ENCODE measurements at regions not wholly inside any gene's neighbourhood (a gene's known extent, or its start where the extent isn't known, plus 50 kb on each side); places are given as distances from the start of the nearest gene placed in this dataset.
"Not testable (repeated sequence)": the region's sequence is repeated elsewhere in the genome, so short reads cannot be mapped to it uniquely, and the experiment has no call there.

DNA sequence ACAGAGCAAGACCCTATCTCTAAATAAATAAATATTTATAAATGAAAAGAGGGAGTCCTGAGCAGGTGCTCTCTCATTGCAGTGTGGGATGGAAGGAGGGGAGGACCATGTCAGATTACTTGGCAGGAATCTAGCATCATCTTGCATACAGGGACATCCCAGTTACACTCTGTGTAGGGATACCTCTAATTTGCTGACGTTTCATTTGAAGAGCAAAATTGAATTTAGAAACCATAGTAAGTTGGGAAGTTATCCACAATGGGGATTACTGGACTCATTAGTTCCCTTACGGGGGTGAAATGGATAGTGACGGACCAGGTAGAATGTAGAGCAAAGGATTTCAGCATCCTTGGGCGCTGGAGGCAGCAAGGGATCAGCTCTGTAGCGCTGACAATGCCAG, 52.1 kb downstream of the ARHGEF18 start:
- no peak for DNase-seq (ENCODE audit: low read depth in 2 of 2)
- TF ChIP-seq, protein P1, sequence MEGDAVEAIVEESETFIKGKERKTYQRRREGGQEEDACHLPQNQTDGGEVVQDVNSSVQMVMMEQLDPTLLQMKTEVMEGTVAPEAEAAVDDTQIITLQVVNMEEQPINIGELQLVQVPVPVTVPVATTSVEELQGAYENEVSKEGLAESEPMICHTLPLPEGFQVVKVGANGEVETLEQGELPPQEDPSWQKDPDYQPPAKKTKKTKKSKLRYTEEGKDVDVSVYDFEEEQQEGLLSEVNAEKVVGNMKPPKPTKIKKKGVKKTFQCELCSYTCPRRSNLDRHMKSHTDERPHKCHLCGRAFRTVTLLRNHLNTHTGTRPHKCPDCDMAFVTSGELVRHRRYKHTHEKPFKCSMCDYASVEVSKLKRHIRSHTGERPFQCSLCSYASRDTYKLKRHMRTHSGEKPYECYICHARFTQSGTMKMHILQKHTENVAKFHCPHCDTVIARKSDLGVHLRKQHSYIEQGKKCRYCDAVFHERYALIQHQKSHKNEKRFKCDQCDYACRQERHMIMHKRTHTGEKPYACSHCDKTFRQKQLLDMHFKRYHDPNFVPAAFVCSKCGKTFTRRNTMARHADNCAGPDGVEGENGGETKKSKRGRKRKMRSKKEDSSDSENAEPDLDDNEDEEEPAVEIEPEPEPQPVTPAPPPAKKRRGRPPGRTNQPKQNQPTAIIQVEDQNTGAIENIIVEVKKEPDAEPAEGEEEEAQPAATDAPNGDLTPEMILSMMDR (IDR thresholded peaks at IDR 0.05; ENCODE audit: low read depth, low read length) = no peak
- H3K4me3 ChIP-seq (replicated peaks in 1 of 2; ENCODE audit: low read depth in 2 of 2, low read length in 2 of 2) = no peak overlapping the region

DNA sequence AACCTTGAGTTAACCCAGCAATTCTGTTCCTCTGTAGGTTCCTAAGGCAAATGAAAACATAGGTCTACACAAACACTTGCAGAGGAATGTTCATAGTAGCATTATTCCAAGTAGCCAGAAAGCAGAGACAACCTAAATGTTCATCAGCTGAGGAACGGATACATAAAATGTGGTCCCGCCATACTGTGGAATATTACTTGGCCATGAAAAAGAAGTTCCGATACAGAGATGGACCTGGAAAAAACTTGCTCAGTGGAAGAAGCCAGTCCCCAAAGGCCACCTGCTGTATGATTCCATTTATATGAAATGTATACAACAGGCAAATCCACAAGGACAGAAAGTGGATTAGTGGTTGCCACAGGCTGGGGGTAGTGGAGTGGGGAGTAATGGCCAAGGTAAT, 53.0 kb downstream of the ARHGEF18 start:
- DNase-seq (ENCODE audit: low read depth in 2 of 2) = no peak
- H3K4me3 ChIP-seq (replicated peaks in 1 of 2; ENCODE audit: low read depth in 2 of 2, low read length in 2 of 2) = no peak overlapping the region
- TF ChIP-seq, protein P1 (IDR thresholded peaks at IDR 0.05; ENCODE audit: low read depth, low read length) = no peak

DNA sequence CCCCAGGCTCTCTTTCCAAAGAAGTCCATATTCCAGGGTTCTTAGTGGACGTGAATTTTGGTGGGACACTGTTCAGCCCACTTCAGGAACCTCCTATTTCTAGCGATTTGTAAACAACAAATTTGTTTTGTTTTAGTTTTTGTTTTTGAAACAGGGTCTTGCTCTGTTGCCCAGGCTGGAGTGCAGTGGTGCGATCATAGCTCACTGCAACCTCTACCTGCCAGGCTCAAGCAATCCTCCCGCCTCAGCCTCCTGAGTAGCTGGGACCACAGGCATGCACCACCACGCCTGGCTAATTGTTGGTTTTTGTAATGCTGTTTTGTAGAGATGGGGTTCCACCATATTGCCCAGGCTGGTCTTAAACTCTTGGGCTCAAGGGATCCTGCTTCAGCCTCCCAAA, 56.7 kb downstream of the ARHGEF18 start:
- not testable (repeated sequence) for H3K4me3 ChIP-seq (replicated peaks in 1 of 2; ENCODE audit: low read depth in 2 of 2, low read length in 2 of 2); DNase-seq (ENCODE audit: low read depth in 2 of 2)

DNA sequence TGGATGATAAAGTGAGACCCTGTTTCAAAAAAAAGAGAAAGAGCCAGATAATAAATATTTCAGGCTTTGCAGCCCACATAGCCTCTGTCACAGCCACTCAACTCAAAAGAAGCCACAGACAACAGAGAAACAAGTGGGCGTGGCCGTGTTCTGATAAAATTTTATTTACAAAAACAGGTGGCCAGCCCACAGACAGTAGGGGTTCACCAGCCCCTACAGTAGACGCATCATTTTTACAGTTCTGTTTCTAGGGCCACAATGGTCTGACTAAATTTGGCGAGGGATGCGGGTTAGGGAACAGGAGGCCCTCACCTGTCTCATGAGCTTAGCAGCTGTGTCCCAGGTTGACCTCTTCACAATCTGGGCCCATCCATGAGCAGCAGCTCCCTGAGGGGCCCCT, 59.5 kb downstream of the ARHGEF18 start:
- TF ChIP-seq, protein P1 (IDR thresholded peaks at IDR 0.05; ENCODE audit: low read depth, low read length) = no peak
- no peak for DNase-seq (ENCODE audit: low read depth in 2 of 2)
- H3K4me3 ChIP-seq (replicated peaks in 1 of 2; ENCODE audit: low read depth in 2 of 2, low read length in 2 of 2) = no peak overlapping the region

DNA sequence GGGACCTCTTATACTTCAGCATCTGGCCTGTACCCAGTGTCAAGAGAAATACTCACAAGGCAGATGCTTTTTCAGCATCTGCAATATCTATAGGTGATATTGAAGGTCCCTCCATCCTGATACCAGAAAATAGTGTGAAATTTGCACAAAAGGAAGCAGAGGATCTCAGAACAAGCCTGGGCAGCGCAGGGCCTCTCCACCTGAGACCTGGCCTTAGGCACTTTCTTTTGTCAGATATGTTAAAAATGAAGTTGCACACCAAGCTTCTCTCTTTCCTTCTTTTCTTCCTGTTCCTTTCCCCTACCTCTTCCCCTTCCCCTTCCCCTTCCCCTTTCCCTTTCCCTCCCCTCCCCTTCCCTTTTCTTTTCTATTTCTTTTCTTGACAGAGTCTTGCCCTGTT, 62.2 kb downstream of the ARHGEF18 start:
- H3K4me3 ChIP-seq (replicated peaks in 1 of 2; ENCODE audit: low read depth in 2 of 2, low read length in 2 of 2) = no peak overlapping the region
- no peak for DNase-seq (ENCODE audit: low read depth in 2 of 2)
- TF ChIP-seq, protein P1 (IDR thresholded peaks at IDR 0.05; ENCODE audit: low read depth, low read length) = no peak

DNA sequence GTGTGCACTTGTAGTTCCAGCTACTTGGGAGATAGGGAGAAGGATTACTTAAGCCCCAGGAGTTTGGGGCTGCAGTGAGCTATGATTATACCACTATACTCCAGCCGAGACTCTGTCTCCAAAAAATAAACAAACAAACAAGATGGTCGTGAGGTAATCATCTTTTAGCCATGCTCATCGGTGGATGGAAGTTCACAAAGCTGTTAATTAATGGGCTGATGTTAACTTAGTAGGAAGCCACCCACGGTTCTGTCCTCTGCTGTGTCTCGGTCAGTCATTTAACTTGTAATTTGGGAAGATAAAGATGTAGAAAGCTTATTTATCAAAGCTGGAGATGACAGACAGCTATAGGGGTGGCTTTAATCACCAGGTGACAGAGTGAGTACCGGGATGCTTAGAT, 64.9 kb downstream of the ARHGEF18 start:
- H3K4me3 ChIP-seq (replicated peaks in 1 of 2; ENCODE audit: low read depth in 2 of 2, low read length in 2 of 2) = no peak overlapping the region
- TF ChIP-seq, protein P1 (IDR thresholded peaks at IDR 0.05; ENCODE audit: low read depth, low read length) = no peak
- DNase-seq (ENCODE audit: low read depth in 2 of 2) = no peak

DNA sequence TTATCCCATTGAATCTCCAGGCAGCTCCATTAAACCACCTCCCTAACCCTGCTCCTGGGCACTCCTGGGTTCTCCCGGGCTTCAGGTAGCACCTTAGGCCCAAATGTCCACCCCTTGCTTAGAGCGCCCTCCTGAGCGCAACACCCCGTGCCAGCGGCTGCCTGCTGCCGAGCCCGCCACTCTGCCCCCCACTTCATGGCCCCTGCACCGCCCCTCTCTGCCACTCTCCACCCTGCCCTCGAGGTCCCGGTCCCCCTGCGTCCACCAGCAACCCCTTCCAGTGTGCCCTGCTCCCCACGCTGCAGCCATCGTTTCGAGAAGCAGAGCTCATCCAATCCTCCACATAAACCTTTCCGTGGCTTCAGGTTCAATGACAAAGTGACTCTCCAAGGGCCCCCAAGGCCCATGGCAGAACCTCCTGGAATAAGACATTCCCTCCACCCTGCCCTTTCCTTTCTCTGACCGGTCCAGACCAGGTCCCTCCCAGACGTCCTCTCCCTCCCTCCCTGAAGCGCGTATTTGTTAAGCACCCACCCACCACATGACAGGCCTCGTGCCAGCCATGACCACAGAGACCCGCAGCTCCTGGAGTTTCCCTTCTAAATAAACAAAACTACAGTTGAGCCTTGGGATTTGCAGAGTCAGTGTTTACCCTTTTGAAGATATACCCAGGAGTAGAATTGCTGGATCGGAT, 66.6 kb downstream of the ARHGEF18 start:
- no peak overlapping the region for H3K4me3 ChIP-seq (replicated peaks in 1 of 2; ENCODE audit: low read depth in 2 of 2, low read length in 2 of 2)
- TF ChIP-seq, protein P1 (IDR thresholded peaks at IDR 0.05; ENCODE audit: low read depth, low read length) = no peak
- DNase-seq (ENCODE audit: low read depth in 2 of 2) = peak in 1 of 2 donors; percentile 43

Data from cardiac fibroblast (primary cell).